ENCODE measurements at regions not wholly inside any gene's neighbourhood (a gene's known extent, or its start where the extent isn't known, plus 50 kb on each side); places are given as distances from the start of the nearest gene placed in this dataset.

DNA sequence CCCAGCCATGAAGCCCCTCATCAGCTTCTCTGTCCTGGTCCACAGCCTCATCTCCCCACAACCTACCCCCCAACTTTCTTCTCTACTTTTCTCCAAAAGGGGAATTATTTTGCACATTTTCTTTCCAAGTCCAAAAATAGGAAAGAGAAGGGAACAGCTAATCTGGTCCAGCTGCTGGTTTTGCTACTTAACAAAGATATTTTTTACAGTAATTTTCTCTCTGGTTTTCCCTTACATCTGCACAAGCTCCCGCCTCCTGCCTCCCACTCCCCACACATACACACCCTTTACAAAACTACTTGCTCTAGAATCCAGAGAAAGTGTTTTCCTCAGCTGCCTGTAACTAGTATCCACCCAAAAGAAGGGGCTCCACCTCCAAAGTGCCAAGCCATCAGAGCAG is 177.2 kb downstream of the POLR2M start:
- Histone ChIP-seq H3K36me3 (ENCODE audit: control insufficient read depth in 2 of 2, insufficient read depth in 1 of 2, low read length in 2 of 2) (no peaks in the 10 kb centered on the region), H3K4me3 (ENCODE audit: low read depth, low read length) (no peak overlapping the region), H3K27ac (ENCODE audit: extremely low read depth, low read depth, low read length) (no peak overlapping the region), H3K9me3 (ENCODE audit: control insufficient read depth, insufficient read depth, low read depth, low read length) (no peaks in the 10 kb centered on the region), H3K4me1 (ENCODE audit: control insufficient read depth, insufficient read depth, low read length) (no peaks in the 10 kb centered on the region)
- ChIA-PET POLR2A (no interaction called here), CTCF (interaction anchor here (0.8 kb wide), 1 partner anchor 23 kb away, joined by 4 read pairs; no protein-coding TSS in a partner anchor)
- no peak for TF ChIP-seq ZNF121 (tag by site-specific recombination; IDR thresholded peaks at IDR 0.05)
- TF ChIP-seq ZNF645 (tag by site-specific recombination; IDR thresholded peaks at IDR 0.05) = no peak

- no peak overlapping the region for H3K27ac ChIP-seq (ENCODE audit: extremely low read depth, low read depth, low read length)
- TF ChIP-seq ZSCAN23 (tag by site-specific recombination; IDR thresholded peaks at IDR 0.05) (no peak), KLF16 (tag by site-specific recombination; IDR thresholded peaks at IDR 0.05) (no peak), BCL11B (tag by site-specific recombination; IDR thresholded peaks at IDR 0.05; ENCODE audit: low read depth) (no peak), SP2 (tag by site-specific recombination; IDR thresholded peaks at IDR 0.05) (no peak), PRDM4 (tag by site-specific recombination; IDR thresholded peaks at IDR 0.05) (no peak), SALL2 (tag by site-specific recombination; IDR thresholded peaks at IDR 0.05; ENCODE audit: borderline replicate concordance) (no peak), ZNF157 (tag by site-specific recombination; IDR thresholded peaks at IDR 0.05) (no peak), ZNF155 (tag by site-specific recombination; IDR thresholded peaks at IDR 0.05) (no peak), PRDM1 (tag by site-specific recombination; IDR thresholded peaks at IDR 0.05) (no peak), TCF7L2 (IDR thresholded peaks at IDR 0.05; ENCODE audit: borderline replicate concordance, low read depth, low read length) (no peak), ZNF571 (tag by site-specific recombination; IDR thresholded peaks at IDR 0.05) (no peak), ZNF677 (tag by site-specific recombination; IDR thresholded peaks at IDR 0.05) (no peak), GLIS2 (tag by site-specific recombination; IDR thresholded peaks at IDR 0.05) (no peak), ZNF140 (tag by site-specific recombination; IDR thresholded peaks at IDR 0.05) (no peak), ZNF585B (tag by site-specific recombination; IDR thresholded peaks at IDR 0.05) (no peak), GLI4 (tag by site-specific recombination; IDR thresholded peaks at IDR 0.05) (no peak), FEZF1 (tag by site-specific recombination; IDR thresholded peaks at IDR 0.05) (no peak), OSR2 (tag by site-specific recombination; IDR thresholded peaks at IDR 0.05) (no peak)
- TF ChIP-seq, protein P1, sequence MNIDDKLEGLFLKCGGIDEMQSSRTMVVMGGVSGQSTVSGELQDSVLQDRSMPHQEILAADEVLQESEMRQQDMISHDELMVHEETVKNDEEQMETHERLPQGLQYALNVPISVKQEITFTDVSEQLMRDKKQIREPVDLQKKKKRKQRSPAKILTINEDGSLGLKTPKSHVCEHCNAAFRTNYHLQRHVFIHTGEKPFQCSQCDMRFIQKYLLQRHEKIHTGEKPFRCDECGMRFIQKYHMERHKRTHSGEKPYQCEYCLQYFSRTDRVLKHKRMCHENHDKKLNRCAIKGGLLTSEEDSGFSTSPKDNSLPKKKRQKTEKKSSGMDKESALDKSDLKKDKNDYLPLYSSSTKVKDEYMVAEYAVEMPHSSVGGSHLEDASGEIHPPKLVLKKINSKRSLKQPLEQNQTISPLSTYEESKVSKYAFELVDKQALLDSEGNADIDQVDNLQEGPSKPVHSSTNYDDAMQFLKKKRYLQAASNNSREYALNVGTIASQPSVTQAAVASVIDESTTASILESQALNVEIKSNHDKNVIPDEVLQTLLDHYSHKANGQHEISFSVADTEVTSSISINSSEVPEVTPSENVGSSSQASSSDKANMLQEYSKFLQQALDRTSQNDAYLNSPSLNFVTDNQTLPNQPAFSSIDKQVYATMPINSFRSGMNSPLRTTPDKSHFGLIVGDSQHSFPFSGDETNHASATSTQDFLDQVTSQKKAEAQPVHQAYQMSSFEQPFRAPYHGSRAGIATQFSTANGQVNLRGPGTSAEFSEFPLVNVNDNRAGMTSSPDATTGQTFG (tag by site-specific recombination; IDR thresholded peaks at IDR 0.05; ENCODE audit: borderline replicate concordance) = no peak
- TF ChIP-seq, protein P2, sequence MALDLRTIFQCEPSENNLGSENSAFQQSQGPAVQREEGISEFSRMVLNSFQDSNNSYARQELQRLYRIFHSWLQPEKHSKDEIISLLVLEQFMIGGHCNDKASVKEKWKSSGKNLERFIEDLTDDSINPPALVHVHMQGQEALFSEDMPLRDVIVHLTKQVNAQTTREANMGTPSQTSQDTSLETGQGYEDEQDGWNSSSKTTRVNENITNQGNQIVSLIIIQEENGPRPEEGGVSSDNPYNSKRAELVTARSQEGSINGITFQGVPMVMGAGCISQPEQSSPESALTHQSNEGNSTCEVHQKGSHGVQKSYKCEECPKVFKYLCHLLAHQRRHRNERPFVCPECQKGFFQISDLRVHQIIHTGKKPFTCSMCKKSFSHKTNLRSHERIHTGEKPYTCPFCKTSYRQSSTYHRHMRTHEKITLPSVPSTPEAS (tag by site-specific recombination; IDR thresholded peaks at IDR 0.05) = no peak
- no peaks in the 10 kb centered on the region for H3K9me3 ChIP-seq (ENCODE audit: control insufficient read depth, insufficient read depth, low read depth, low read length)
- H3K36me3 ChIP-seq (ENCODE audit: control insufficient read depth in 2 of 2, insufficient read depth in 1 of 2, low read length in 2 of 2) = no peaks in the 10 kb centered on the region
- ChIA-PET CTCF (no interaction called here), POLR2A (no interaction called here)
- H3K4me3 ChIP-seq (ENCODE audit: low read depth, low read length) = no peak overlapping the region
- H3K4me1 ChIP-seq (ENCODE audit: control insufficient read depth, insufficient read depth, low read length) = no peaks in the 10 kb centered on the region
Observed at GRCh38 chr15:57884936-57885335, 178.4 kb downstream of the POLR2M start.

Data from HEK293 (cell line).